Testis (tissue), 2 donors: ENCODE measurements at regions not wholly inside any gene's neighbourhood (a gene's known extent, or its start where the extent isn't known, plus 50 kb on each side); places are given as distances from the start of the nearest gene placed in this dataset.

ENCODE experiments used
- CTCF ChIP-seq, 3 experiments: fragments of 450-650 bp in 2 of 3; fragments of 200-600 bp in 1 of 3; sonication (generic) in 1 of 3; IDR thresholded peaks; one replicate each; pipeline ENCODE4 v1.5.1; 2016 to 2019; ENCODE audit warnings: antibody characterized with exemption in 3 of 3, mild to moderate bottlenecking in 2 of 3, moderate library complexity in 1 of 3
- POLR2A ChIP-seq: fragments of 450-650 bp; IDR thresholded peaks from one replicate; pipeline ENCODE4 v1.6.1; 2017; ENCODE audit warnings: antibody characterized with exemption, mild to moderate bottlenecking, moderate library complexity

- TF ChIP-seq CTCF (IDR thresholded peaks at IDR 0.05) (no peak), POLR2A (no peak)
Measured at GRCh38 chr1:74818241-74818640, 85.3 kb downstream of the TYW3 start.
